NCI-H187 treated with DMSO at 0.1 percent for 48 hours (cell line): ENCODE measurements at regions not wholly inside any gene's neighbourhood (a gene's known extent, or its start where the extent isn't known, plus 50 kb on each side); places are given as distances from the start of the nearest gene placed in this dataset.
"Not testable (repeated sequence)": the region's sequence is repeated elsewhere in the genome, so short reads cannot be mapped to it uniquely, and the experiment has no call there.

Source experiments
- DNase-seq: peaks from one replicate; lab custom pipeline; 2025; lab: John Stamatoyannopoulos, UW

GRCh38 chr12:114616081-114616480, 67.9 kb downstream of the TBX3 start:
- no peak for DNase-seq

GRCh38 chr12:114614040-114614439, 69.9 kb downstream of the TBX3 start:
- DNase-seq = no peak

GRCh38 chr12:114612062-114612461, 71.9 kb downstream of the TBX3 start:
- DNase-seq = no peak

- DNase-seq = no peak
Measured at GRCh38 chr12:114611145-114612018, 72.6 kb downstream of the TBX3 start.

- no peak for DNase-seq
Measured at GRCh38 chr12:114608509-114608908, 75.5 kb downstream of the TBX3 start.

- DNase-seq = no peak
Measured at GRCh38 chr12:114605918-114606317, 78.1 kb downstream of the TBX3 start.

GRCh38 chr12:114604606-114605005, 79.4 kb downstream of the TBX3 start:
- DNase-seq = no peak

GRCh38 chr12:114600584-114600983, 83.4 kb downstream of the TBX3 start:
- DNase-seq = not testable (repeated sequence)

GRCh38 chr12:114598111-114598510, 85.9 kb downstream of the TBX3 start:
- no peak for DNase-seq

GRCh38 chr12:114592946-114593345, 91.0 kb downstream of the TBX3 start:
- DNase-seq = no peak

GRCh38 chr12:114588061-114588460, 95.9 kb downstream of the TBX3 start:
- no peak for DNase-seq

GRCh38 chr12:114580306-114580705, 103.7 kb downstream of the TBX3 start:
- no peak for DNase-seq

- no peak for DNase-seq
Measured at GRCh38 chr12:114579389-114579788, 104.6 kb downstream of the TBX3 start.

- DNase-seq = no peak
Measured at GRCh38 chr12:114562654-114563053, 121.3 kb downstream of the TBX3 start.

- DNase-seq = no peak
Measured at GRCh38 chr12:114555451-114555850, 128.5 kb downstream of the TBX3 start.

GRCh38 chr12:114547636-114548035, 136.3 kb downstream of the TBX3 start:
- DNase-seq = no peak

GRCh38 chr12:114530417-114530816, 124.5 kb upstream of the TBX5 start:
- no peak for DNase-seq

GRCh38 chr12:114529966-114530365, 124.0 kb upstream of the TBX5 start:
- no peak for DNase-seq

- no peak for DNase-seq
Measured at GRCh38 chr12:114528766-114529165, 122.8 kb upstream of the TBX5 start.

GRCh38 chr12:114521160-114521559, 115.2 kb upstream of the TBX5 start:
- DNase-seq = not testable (repeated sequence)

GRCh38 chr12:114512351-114512750, 106.4 kb upstream of the TBX5 start:
- DNase-seq = no peak

GRCh38 chr12:114508529-114509129, 102.7 kb upstream of the TBX5 start:
- DNase-seq = peak; percentile 31

- DNase-seq = no peak
Measured at GRCh38 chr12:114506651-114507050, 100.7 kb upstream of the TBX5 start.

GRCh38 chr12:114504311-114504710, 98.4 kb upstream of the TBX5 start:
- no peak for DNase-seq
